ENCODE measurements at regions not wholly inside any gene's neighbourhood (a gene's known extent, or its start where the extent isn't known, plus 50 kb on each side); places are given as distances from the start of the nearest gene placed in this dataset.
"Not testable (repeated sequence)": the region's sequence is repeated elsewhere in the genome, so short reads cannot be mapped to it uniquely, and the experiment has no call there.

DNA sequence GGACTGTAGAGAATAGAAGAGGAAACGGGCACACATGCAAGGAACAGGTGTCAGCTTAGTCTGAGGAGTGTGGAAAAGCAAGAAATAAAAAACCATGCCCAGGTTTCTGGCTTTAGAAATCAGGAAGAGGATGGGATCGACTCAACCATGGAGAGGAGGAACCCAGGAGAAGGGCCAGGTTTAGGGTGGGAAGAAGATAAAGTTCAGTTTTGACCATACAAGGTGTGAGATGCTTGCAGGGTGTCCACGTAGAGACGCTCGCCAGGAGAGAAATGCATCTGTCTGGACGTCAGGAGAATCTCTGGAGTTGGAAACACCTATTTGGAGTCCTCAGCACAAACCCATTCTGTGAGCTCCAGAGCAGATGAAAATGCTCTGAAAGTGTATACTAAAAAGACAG is 275.1 kb downstream of the CYRIA start:
- DNase-seq, result no peak

DNA sequence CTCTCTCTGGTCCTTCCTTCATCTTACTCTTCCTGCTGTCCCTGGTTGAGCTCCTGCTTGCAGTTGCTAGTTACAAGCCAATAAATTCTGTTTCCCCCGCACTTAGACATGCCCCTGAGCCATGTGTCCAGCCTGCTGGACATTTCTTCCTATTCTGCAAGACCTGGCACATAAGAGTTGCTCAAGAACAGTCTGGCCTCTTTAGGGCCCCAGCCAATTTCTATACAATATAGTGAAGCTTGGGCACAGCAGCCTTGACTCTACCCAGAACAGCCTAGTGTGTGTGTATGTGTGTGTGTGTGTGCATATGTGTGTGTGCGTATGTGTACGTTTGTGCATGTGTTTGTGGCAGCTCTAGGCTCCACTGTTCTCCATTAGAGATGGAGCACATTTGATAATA is 276.0 kb downstream of the CYRIA start:
- no peak for DNase-seq

GRCh38 chr2:16388199-16388830 is 277.3 kb downstream of the CYRIA start:
- not testable (repeated sequence) for DNase-seq

DNA sequence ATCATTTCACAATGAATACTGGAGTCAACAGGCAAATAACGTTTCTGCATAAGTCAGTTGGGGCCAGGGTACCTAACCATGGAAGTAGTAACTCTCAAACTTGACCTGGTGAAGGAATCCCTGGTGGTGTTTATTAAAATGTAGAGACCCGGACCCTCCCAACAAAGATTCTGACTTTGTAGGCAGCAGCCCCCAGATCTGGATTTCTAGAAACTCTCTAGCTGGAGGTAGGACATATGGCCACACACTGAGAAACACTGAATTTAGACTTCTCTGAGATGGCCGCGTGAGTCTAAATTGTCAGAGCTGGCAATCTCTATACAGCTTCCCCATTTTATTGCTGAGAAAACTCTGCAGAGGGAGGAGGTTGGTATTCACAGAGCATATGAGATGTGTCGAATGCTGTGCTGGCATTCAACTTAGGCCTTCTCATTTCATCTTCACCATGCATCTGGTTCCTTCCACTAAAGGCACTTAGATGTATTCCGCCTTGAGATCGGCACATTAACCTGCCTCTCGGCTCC is 278.1 kb downstream of the CYRIA start:
- no peak for DNase-seq

GRCh38 chr2:16386431-16386830 is 279.2 kb downstream of the CYRIA start:
- DNase-seq, result no peak

- no peak for DNase-seq
These were observed 279.6 kb downstream of the CYRIA start for GRCh38 chr2:16386031-16386430.

GRCh38 chr2:16385341-16385740 is 280.3 kb downstream of the CYRIA start:
- DNase-seq, result no peak

- DNase-seq, result no peak
These were observed 282.2 kb downstream of the CYRIA start for GRCh38 chr2:16383411-16383810.

GRCh38 chr2:16382451-16382850 is 283.2 kb downstream of the CYRIA start:
- DNase-seq, result no peak

GRCh38 chr2:16381511-16381910 is 284.1 kb downstream of the CYRIA start:
- DNase-seq, result no peak

DNA sequence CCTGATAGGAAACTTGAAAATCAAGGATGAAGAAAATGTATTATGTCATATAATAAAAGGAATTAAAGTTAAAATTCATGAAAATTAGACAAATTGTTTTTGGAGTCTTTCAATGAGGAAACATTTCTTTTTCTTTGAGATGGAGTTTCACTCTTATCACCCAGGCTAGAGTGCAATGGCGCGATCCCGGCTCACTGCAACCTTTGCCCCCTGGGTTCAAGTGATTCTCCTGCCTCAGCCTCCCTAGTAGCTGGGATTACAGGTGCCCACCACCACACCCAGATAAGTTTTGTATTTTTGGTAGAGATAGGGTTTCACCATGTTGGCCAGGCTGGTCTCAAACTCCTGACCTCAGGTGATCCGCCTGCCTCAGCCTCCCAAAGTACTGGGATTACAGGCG is 285.7 kb downstream of the CYRIA start:
- DNase-seq, result not testable (repeated sequence)

DNA sequence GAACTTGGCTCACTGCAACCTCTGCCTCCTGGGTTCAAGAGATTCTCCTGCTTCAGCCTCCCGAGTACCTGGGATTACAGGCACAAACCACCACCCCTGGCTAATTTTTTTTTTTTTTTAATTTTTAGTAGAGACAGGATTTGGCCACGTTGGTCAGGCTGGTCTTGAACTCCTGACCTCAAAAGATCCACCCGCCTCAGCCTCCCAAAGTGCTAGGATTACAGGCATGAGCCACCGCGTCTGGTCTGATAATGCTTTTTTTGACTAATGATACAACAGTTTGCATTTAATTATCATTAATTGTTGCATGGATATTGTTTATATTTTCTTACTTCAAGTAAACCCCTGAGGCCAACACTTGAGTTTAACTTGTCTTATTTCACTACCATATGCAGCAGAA is 286.6 kb downstream of the CYRIA start:
- DNase-seq, result not testable (repeated sequence)

DNA sequence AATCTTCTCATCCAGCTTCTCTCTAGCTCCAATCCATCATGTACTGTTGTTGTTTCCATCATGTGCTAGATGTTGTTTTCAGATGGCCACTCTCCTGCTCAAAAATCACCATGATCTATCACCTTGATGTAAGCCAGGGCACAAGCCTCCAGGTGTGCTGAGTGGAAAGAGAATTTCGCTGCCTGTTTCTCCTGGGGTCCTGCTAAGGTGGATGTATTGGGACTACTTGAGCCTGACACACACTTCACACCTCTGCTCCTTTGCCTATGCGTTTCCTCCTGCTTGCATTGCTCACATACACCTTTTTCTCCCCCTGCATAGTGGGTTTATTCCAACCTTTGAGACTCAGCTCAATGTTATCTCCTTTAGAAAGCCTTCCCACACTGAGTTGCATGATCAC is 287.6 kb downstream of the CYRIA start:
- no peak for DNase-seq

GRCh38 chr2:16375981-16376380 is 289.7 kb downstream of the CYRIA start:
- DNase-seq, result no peak

DNA sequence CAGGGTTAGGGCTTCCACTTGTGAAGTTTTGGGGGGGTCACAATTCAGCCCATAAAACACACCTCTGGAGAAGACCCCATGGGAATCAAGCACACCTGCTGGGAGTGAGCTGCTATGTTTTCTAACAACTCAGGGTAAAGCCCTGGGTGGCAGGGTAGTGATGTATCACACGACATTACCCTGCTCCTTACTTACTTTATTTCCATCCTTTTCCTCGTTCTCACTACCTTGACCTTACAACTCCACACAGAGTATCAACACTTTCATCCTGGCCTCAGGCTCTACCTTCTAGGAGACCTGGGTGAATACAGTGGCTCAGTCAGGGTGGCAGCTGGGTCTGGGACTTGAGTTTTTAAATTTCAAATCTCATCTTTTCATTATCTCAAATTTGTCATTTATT is 290.3 kb downstream of the CYRIA start:
- DNase-seq, result no peak

- no peak for DNase-seq
These were observed 291.0 kb downstream of the CYRIA start for GRCh38 chr2:16374671-16375070.

GRCh38 chr2:16373341-16373740 is 292.3 kb downstream of the CYRIA start:
- no peak for DNase-seq

DNA sequence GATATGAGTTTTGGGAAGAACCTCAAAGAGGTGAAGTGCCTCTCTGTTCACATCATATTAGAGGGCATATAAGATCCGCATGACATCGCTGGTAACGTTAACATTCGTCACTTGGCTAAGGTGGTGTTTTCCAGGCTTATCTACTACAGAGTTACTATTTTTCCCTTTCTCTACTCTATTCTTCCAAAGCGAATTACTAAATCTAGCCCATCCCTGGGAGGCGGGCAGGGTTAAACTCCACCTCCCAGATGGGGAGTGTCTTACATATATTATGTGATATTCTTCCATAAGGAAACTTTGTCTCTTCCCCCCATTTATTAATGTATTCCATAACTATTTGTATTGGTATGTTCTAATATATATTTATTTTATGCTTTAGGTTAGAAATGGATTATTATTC is 293.9 kb downstream of the CYRIA start:
- no peak for DNase-seq

- no peak for DNase-seq
These were observed 296.7 kb downstream of the CYRIA start for GRCh38 chr2:16368951-16369350.

DNA sequence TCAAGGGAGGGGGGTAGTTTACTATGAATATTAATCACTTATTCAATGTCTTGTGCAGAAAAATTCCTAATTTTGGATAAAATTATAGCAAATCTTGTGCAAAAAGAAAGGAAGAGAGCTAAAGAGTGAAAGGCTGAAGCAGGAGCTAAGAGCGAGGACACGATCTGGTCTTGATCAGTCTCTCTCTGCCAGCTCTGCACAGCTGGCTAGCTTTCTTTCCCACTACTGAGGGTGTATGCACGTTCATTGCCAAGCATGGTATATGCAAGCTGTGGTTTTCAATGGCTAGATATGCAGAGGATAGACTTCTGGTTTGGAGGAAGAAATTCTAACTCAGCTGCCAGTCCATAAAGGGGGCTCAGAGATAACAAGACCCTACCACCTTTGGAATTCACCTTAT is 297.3 kb downstream of the CYRIA start:
- DNase-seq, result no peak

- DNase-seq, result no peak
These were observed 300.3 kb downstream of the CYRIA start for GRCh38 chr2:16365366-16365765.

GRCh38 chr2:16363581-16363980 is 302.1 kb downstream of the CYRIA start:
- DNase-seq, result no peak

DNA sequence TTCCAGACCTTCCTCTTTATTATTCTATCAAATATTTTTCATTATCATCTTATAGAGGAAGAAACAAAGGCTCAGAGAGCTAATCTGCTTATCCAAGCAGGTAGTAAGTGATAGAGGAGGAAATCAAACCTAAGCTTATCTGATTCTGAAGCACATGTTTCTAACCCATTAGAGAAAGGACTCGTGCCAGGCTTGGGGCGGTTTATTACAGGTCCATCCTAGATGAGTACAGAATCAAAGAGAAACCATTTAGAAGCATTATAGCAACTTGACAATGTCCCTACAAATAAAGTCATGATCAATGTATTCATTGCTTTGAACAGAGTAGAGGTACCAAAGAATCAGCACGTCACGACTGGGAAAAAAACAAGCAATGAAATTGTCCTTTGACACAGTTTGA is 303.0 kb downstream of the CYRIA start:
- no peak for DNase-seq

DNA sequence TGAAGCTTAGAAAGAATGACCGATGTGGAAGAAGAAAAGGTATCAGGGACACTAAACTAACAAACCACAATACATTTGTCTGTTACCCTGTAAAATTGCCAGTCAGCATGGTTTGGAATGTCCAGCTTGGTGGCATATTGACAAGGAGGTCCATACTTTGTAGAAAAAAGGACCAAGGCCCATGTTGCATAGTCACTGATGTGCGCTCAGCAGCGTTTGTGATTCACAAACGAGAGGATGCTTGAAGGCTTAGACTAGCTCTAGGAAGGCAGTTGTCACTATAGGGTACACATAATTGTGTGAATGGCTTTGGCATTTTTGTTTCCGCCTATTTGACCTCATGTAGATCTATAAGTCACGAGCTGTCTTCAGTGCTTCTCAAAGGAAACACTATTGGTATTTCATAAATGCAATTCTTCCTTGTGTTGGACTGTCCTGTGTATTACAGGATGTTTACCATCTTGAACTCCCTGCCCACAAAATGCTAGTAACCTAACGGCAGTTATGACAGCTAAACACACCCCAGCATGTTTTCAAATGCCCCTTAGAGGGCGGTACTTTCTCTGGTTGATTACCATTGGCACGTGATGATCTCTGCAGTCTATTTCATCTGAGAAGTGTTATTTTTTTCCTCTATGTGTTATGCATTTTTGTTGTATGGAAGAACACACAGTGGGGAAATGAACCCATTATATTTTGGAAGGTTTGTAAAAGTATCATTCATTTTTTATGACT is 304.2 kb downstream of the CYRIA start:
- no peak for DNase-seq

DNA sequence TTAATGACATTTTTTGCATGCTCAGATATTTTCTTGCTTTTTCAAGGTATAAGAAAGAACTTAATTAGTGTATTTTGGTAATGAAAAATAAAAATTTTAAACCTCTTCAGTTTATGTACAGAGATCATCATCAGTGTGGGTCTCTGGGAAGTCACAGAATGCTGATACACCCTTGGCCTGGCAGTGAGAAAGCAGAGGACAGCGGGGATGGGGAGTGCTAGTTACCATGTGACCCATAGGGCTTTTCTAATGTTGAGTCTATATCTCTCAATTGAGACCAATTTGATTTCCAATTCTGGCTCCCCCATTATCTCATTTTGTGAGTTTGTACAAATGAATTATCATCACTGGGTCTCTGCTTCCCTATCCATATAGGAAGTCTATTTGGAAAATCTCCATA is 305.7 kb downstream of the CYRIA start:
- DNase-seq, result no peak
